Right lobe of liver (tissue), 6 donors: ENCODE measurements at regions not wholly inside any gene's neighbourhood (a gene's known extent, or its start where the extent isn't known, plus 50 kb on each side); places are given as distances from the start of the nearest gene placed in this dataset.

ENCODE experiments used
- ATAC-seq, 4 donors: fragments of 200-7000 bp; cut with Tn5 transposase; one replicate each; pipeline ENCODE4 v1.9.1; 2020; ENCODE audit warnings: mild to moderate bottlenecking in 4 of 4, moderate library complexity in 4 of 4
- DNase-seq, 3 donors: peaks; one replicate each; pipeline ENCODE4 v3.0.0-alpha.2; 2020
- H3K27ac ChIP-seq, 3 donors: fragments of 200-600 bp; one replicate each; pipeline ENCODE4 v1.8.0; 2022
- H3K27me3 ChIP-seq, 2 donors: fragments of 200-600 bp; one replicate each; pipeline ENCODE4 v1.8.0; 2022
- H3K36me3 ChIP-seq, 4 donors: fragments of 200-600 bp; sonication (generic) in 1 of 4; one replicate each; pipeline versions ENCODE4 v1.5.1 to v1.8.0; 2017 to 2022; ENCODE audit warnings: control low read depth in 1 of 4
- H3K4me1 ChIP-seq, 4 donors: fragments of 200-600 bp; sonication (generic) in 1 of 4; one replicate each; pipeline versions ENCODE4 v1.5.1 to v1.8.0; 2017 to 2022; ENCODE audit warnings: control low read depth in 1 of 4
- H3K4me3 ChIP-seq, 3 donors: fragments of 200-600 bp; one replicate each; pipeline ENCODE4 v1.8.0; 2022
- H3K9me3 ChIP-seq, 4 donors: fragments of 200-600 bp; sonication (generic) in 1 of 4; one replicate each; pipeline versions ENCODE4 v1.5.1 to v1.8.0; 2017 to 2022; ENCODE audit warnings: control low read depth in 1 of 4
- POLR2A ChIP-seq: fragments of 450-650 bp; IDR thresholded peaks from one replicate; pipeline ENCODE4 v1.6.1; 2017; ENCODE audit warnings: antibody characterized with exemption, mild to moderate bottlenecking
- WGBS: methylation state at CpG from one replicate; pipeline ENCODE4 v1.1.6; 2018; ENCODE audit warnings: low coverage, low lambda C conversion rate; ENCODE audit not compliant: insufficient coverage; ENCODE audit errors: missing lambda C conversion rate; 5-methylcytosine and 5-hydroxymethylcytosine counted together
- intact Hi-C, 2 donors: fragments of 100-400 bp; cut with DNase I; formaldehyde crosslinking; loops; one replicate each; pipeline versions ENCODE4 v1.11.2 to v1.14.1; 2022
- TF ChIP-seq, protein P1 (sequence below), 4 donors: fragments of 200-600 bp in 3 of 4; fragments of 450-650 bp in 1 of 4; IDR thresholded peaks; one replicate each; pipeline versions ENCODE4 v1.5.1 to v1.8.0; 2016 to 2022; ENCODE audit warnings: antibody characterized with exemption in 4 of 4, mild to moderate bottlenecking in 2 of 4
- donor health status: DM: no; HTN: yes; CAD: no.
- donor health status: DM: no; HTN: no; CAD: no.
- donor health status: DM: no; HTN: no; CAD: no.
- donor health status: DM: no; HTN: yes; CAD: no.
- donor health status: DM: no; HTN: yes; CAD: no.

DNA sequence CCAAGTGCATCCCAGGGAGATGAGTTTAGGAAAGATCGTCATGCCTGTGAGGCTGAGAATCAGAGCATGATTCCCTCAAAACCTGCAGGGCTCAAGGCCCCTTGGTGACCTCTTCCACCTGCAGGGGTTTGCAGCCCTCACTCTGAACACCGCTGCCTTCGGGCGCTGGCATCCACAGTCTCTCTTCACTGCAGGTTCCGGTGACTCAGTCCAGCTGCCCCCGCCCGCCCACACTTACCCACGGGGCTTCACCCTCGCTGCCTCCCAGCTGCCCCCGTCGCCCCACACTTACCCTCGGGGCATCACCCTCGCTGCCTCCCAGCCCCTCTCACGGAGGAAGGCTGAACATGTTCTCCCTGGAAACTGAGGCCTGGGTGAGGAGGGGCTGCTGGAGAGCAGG is 277.1 kb downstream of the XXYLT1 start:
- DNase-seq (no peak), ATAC-seq (no peak)
- H3K36me3 ChIP-seq: no peaks in the 10 kb centered on the region
- intact Hi-C loops: no loop called here
- TF ChIP-seq POLR2A: no peak
- TF ChIP-seq, protein P1, sequence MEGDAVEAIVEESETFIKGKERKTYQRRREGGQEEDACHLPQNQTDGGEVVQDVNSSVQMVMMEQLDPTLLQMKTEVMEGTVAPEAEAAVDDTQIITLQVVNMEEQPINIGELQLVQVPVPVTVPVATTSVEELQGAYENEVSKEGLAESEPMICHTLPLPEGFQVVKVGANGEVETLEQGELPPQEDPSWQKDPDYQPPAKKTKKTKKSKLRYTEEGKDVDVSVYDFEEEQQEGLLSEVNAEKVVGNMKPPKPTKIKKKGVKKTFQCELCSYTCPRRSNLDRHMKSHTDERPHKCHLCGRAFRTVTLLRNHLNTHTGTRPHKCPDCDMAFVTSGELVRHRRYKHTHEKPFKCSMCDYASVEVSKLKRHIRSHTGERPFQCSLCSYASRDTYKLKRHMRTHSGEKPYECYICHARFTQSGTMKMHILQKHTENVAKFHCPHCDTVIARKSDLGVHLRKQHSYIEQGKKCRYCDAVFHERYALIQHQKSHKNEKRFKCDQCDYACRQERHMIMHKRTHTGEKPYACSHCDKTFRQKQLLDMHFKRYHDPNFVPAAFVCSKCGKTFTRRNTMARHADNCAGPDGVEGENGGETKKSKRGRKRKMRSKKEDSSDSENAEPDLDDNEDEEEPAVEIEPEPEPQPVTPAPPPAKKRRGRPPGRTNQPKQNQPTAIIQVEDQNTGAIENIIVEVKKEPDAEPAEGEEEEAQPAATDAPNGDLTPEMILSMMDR (IDR thresholded peaks at IDR 0.05): no peak
- H3K27ac ChIP-seq: no peak overlapping the region
- H3K27me3 ChIP-seq: no peaks in the 10 kb centered on the region
- 85% methylated on average over 8 of the region's 14 CpGs for WGBS
- H3K9me3 ChIP-seq: no peaks in the 10 kb centered on the region
- H3K4me1 ChIP-seq: no peaks in the 10 kb centered on the region
- H3K4me3 ChIP-seq: no peak overlapping the region

DNA sequence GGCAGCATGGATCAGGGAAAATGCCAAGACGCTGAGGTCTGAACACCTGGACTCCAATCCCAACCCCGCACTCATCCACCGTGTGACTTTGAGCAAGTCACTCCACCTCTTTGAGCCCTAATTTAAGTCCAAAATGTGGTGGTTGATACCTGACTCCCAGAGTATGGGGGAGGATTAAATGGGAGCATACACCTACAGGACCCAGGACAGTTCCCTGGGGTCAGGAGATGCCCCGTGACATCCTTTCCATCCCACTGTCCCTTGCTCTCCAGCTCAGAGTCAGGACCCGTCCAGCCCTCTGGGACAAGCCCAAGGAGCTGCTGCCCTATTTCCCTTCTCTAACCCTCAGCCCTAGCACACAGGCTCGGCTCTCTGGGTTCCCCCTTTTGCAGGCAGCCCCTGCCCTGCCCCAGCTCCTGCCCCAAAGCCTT is 276.4 kb downstream of the XXYLT1 start:
- no peaks in the 10 kb centered on the region for H3K27me3 ChIP-seq
- TF ChIP-seq, protein P1 (IDR thresholded peaks at IDR 0.05): no peak
- no peak for TF ChIP-seq POLR2A
- intact Hi-C loops: no loop called here
- H3K36me3 ChIP-seq: no peaks in the 10 kb centered on the region
- no peaks in the 10 kb centered on the region for H3K4me1 ChIP-seq
- whole genome bisulfite sequencing: 73% methylated on average over 4 of the region's 6 CpGs
- H3K27ac ChIP-seq: no peak overlapping the region
- ATAC-seq: peak in 1 of 4 donors; percentile 27
- no peak overlapping the region for H3K4me3 ChIP-seq
- H3K9me3 ChIP-seq: no peaks in the 10 kb centered on the region
- no peak for DNase-seq

DNA sequence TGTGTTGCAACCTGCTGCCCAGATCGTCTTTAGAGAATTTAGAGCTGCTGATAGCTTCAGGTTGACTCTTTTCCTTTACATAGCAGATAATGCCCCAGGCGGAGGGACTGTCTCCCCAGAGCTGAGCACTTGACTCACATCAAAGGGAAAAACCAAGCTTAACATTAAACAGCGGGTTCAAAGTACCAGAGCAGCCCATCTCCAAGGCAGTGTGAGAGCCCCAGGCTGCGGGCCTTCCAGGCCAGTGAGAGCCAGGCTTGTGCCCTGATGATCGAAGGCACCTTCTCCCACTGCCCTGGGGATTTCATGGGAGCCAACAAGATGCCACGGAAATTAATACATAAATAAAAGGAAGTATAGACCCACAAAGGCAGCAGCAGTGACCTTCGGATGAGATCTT is 275.6 kb downstream of the XXYLT1 start:
- no peaks in the 10 kb centered on the region for H3K27me3 ChIP-seq
- WGBS: 81% methylated on average over 7 of the region's 7 CpGs
- no peaks in the 10 kb centered on the region for H3K9me3 ChIP-seq
- ATAC-seq: no peak
- H3K4me3 ChIP-seq: no peak overlapping the region
- H3K27ac ChIP-seq: no peak overlapping the region
- H3K4me1 ChIP-seq: no peaks in the 10 kb centered on the region
- intact Hi-C loops: no loop called here
- no peaks in the 10 kb centered on the region for H3K36me3 ChIP-seq
- DNase-seq: no peak
- TF ChIP-seq, protein P1 (IDR thresholded peaks at IDR 0.05): no peak
- TF ChIP-seq POLR2A: no peak

DNA sequence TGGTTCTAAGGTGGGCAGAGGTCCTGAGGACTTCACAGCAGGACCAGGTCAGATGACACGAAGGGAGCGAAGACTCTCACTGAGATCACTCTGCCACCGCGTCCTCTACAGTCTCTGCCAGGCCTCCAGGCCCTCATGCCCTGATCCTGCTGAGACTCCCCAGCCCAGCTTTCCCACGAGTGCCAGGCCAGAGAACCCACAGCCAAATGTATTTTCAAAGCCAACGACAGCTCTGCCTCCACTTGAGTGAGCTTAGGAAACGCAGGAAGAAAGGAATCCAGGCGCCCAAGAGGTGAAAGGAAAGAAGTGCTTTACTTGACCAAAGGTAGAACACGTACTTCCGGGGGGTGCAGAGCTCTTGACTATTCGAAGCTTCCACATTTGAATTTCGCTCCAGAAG is 275.0 kb downstream of the XXYLT1 start:
- peak in 1 of 3 donors; percentile 23 for DNase-seq
- intact Hi-C loops: no loop called here

More for the DNA sequence above, 275.0 kb downstream of the XXYLT1 start:
- H3K27ac ChIP-seq: no peak overlapping the region
- TF ChIP-seq POLR2A: no peak
- TF ChIP-seq, protein P1 (IDR thresholded peaks at IDR 0.05): no peak
- H3K4me3 ChIP-seq: no peak overlapping the region
- H3K27me3 ChIP-seq: no peaks in the 10 kb centered on the region
- 58% methylated on average over 5 of the region's 12 CpGs for WGBS
- H3K36me3 ChIP-seq: no peaks in the 10 kb centered on the region
- H3K4me1 ChIP-seq: no peaks in the 10 kb centered on the region
- ATAC-seq: no peak
- no peaks in the 10 kb centered on the region for H3K9me3 ChIP-seq
